ENCODE measurements at regions not wholly inside any gene's neighbourhood (a gene's known extent, or its start where the extent isn't known, plus 50 kb on each side); places are given as distances from the start of the nearest gene placed in this dataset. TPM values are rescaled to one million over a fixed set of nuclear protein-coding genes. Genes with fewer than 3 reads are reported as not detected.

Small RNA genes lying in the stretch of these regions (microRNA-seq; reads per million reads assigned to microRNA genes)
- gene RNA5SP353 (ENCODE audit: insufficient read depth, insufficient read length): not detected
- not detected for gene RNU6-590P (ENCODE audit: insufficient read depth, insufficient read length)

Small RNA genes lying in the stretch of these regions (small RNA-seq; reads per million reads assigned to genes)
- gene RNA5SP353: 0.04 to 2.8 (median 1.2) reads per million in 5 experiments
- gene RNU6-590P: 0 reads per million in 5 experiments

Data from IMR-90 (cell line).